CD4-positive, alpha-beta T cell treated with Interleukin-15 for 4 hours (primary cell): ENCODE measurements at regions not wholly inside any gene's neighbourhood (a gene's known extent, or its start where the extent isn't known, plus 50 kb on each side); places are given as distances from the start of the nearest gene placed in this dataset.

Experiments used
- DNase-seq: peaks from one replicate; pipeline ENCODE4 v3.0.0-alpha.2; 2020; ENCODE audit warnings: low spot score

DNA sequence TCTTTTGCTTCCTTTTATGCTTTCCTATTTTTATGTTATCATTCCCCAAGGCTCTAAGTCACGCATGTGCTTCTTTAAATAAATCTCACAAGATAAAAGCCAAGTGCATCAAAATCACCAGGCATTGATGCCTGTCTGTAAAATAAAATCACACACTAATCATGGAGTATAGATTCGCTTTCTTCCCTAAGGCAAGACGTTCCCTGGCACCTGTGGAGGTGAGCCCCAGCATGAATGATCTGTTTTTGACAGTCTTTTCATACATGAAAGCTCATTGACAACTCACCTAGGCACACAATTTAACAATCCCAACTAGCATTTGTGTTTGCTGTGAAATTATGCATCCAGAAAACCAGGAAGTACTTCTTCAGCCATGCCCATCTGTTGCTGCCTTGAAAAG is 146.9 kb upstream of the DMAC1 start:
- DNase-seq = no peak

DNA sequence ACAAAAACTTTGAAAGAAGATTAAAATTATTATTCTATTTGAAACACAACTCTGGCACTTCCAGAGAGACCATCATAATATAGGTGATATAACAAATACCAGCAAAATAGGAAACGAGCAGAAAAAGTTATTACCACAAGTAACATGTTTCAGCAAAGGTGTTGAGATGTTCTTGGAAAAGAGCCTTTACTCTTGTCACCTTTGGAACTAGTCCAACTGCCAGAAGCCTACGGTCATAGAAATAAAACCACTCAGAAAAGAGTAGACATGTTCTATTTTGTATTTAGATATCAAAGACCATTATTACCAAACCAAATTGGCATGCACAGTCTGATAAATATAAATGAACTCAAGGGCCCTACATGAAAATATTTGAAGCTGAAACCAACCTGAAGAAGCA is 145.0 kb upstream of the DMAC1 start:
- DNase-seq = no peak

DNA sequence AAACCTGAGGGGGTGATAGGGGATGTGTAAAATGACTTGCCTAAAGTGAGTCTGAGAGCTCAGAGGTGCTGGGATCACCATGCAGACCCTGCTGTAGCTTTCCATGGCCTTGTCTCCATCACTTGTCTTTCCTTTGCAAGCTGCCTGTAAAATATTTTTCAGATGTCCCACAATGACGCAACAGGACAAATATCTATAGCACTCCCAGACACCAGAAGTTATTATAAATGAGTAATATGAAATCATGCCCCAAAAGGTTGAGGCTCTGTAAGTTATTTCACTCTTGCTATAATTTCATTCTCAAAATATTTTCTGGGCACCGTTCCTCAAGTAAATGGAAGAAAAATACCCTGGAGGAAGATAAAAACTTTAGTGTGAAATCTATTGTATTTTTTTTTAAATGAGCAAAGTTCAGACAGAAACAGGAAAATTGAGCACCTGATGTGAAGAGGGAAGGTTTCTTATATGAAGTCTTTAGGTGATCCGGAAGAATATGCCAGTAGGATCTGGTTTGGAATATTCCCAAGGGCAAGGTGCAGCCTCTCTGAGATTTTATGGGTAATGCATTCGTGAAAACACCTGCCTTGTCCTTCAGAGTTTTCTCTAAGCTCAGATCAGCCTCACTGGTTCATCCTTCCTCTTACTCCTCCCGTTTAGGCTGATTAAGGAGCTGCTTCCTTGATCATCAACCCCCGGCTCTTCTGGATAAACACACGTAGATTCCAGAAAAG is 138.3 kb upstream of the DMAC1 start:
- DNase-seq = no peak

DNA sequence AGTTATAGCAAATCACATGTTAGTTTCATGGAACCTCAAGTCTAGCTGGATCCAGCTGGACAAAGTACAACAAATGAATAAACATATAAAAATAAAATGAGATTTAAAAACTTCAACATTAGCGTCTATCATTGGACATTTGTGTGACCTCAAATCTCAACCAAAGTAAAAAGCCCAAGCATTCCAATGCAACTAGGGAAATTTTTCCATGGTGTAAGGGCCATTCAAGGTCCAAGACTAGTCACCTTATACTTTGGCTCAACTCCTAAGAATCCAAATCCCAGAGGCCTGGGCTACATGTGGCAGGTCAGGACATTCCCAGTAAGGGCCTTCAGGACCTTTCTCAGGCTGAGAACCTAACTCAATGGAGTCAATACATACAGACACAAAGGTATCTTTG is 137.4 kb upstream of the DMAC1 start:
- no peak for DNase-seq

DNA sequence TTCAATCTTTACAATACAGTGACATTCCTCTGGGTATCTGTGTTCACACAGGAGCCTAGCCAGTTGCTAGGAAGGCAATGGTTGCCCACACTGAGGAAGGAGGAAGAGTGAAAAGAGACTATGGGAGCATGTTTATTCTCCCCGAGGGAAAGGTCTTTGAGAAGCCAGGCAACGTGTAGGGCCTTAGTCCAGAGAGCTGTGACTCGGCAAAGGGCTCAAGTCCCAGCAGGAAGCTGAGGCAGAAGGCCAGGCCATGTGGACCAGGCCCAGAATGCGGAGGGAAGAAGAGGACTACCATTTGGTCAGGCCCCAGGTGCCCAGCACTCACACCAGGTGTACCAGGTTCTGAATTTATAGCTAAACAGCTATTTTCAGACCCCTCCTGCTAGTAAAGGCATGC is 136.6 kb upstream of the DMAC1 start:
- DNase-seq = no peak

DNA sequence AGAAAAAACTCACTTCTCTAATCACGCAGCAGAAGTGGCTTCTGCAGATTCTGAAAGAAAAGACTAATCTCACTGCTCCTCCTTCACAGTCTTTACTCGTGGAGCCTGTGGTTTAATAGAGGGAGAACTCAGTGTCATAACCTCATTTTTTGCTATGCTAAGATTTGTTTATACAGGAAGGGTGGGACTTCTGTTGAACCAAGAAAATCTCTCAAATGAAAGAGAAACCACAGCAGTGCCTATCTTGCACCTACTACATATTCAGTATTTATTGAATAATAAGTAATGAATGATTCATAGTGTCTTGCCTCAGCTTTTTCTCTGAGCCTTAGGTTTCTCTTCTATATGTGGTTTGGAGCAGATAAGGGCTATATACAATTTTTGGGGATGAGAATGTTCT is 136.1 kb upstream of the DMAC1 start:
- peak; percentile 60 for DNase-seq

DNA sequence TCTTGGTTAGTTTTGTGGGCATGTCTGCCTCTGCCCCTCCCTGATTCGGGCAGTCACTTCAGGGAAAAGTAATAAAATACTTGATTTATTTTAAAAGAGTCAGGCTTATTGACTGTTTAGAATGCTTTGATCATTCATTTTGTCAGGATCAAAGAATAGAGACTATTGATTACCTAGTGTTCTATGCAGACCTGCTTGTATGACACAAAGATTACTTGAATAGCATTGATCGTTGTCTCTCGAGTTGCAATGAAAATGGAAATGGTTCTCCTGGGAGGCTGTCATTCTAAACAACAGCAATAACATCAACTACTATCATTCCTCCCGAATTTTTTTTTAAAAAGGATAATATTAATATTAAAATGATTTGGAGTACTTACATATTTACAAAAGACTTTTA is 133.2 kb upstream of the DMAC1 start:
- no peak for DNase-seq

DNA sequence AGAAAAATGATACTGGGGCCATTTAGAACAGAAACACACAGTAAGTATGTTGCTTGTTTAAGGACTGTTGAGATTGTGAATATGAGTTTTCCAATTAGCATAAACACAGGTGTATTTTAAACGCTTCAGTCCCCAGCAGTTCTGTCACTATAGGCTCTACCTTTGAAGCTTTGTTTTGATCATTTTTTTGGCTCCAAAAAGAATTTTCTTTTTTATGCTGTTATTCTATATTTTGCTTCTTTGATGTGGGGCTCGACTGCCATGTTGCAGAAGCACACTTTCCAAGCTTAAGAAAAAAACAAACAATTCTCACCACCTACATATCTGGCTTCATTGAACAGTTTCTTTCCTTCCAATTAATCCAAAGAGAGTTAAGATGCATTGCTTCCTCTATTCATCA is 131.0 kb upstream of the DMAC1 start:
- no peak for DNase-seq

DNA sequence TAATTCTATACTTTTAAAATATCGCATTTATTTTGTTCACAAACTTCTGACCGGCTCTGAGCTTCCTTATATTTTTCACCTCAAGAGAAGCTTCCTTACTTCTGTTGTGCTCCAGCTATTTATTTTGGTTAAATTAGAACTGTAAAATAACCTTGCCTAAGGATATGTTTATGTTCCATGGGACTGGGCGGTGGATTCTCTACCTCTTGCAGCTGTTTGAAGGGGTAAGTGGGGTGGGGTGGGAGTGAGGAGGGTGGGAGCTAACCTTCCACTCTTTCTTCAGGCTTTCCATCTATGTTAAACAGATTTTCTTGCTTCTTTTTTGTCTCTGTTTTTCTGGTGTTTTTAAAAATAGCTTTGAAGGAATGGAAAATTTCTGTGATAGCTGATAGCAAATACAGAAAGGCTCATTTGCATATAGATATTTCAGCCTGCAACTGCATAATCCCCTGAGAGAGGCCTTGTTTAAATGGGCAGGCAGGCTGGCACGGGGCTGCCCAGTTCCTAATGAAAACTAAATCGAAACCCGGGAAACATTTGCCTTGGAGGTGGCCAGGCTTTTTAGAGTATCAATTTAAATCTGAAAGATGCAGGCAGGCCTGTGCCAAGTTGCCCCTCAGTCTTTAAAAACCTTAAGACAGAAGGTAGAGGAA is 122.1 kb upstream of the DMAC1 start:
- no peak for DNase-seq

DNA sequence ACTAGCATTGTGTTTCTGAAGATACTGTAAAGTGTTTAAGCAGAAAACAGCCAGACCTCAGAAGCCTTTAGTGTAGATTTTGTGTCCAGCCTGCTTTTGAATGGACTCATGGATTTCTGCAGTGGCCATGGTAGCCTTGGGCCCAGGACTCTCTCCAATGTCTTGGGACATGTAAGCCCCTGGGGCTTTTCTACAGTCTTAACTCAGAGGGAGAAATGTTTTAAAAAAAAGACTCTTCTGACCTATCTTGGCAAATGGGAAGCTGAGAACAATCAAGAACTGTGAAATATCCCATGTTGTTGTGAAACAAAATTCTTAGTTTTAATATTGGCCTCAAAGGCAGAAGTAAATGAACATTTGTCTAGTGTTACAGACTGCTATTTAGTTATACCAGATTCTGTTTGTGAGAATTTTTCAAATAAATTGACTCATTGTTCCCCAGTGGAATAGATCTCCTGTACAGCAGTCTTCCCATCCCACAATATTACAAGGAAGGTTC is 112.5 kb upstream of the DMAC1 start:
- no peak for DNase-seq

DNA sequence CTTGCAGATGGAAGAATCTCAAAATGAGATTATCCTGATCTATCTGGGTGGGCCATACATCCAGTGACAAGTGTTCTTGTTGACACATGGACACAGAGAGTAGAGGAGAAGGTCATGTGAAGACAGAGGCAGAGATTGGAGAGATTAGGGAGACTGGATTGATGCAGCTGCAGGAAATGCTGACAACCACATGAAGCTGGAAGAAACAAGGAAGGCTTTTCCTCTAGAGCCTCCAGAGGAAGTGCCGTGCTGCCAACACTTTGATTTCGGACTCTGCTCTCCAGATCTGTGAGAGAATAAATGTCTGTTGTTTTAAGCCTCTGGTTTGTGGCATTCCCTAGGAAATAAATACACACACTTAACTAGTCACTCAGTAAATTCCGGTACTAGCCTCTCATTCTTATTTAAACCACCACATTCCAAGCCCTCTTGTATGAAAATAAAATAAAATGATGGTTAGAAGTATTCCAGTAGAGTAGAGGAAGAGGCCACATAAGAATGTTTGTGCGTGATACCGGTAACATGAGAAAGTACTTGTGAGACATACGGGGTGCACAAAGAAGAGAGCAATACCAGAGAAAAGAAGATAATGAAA is 110.9 kb upstream of the DMAC1 start:
- DNase-seq = no peak

DNA sequence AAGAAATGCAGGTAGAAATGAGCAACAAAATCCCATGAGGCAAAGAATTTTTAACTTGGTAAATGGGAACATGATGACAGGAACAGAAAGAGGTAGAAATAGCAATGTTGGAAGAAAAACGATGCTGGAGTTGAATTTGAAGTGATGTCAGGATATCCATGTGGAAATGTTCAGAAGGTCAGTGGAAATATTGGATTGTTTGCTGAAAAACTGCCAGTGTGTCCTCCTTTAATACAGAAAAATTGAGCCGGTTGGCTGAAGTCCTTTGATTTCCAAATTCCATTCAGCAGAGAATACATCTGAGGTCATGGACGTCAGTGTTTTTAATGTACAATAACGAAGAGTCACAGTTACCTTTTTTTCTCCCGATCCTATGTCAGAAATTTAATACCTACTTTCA is 110.0 kb upstream of the DMAC1 start:
- no peak for DNase-seq

DNA sequence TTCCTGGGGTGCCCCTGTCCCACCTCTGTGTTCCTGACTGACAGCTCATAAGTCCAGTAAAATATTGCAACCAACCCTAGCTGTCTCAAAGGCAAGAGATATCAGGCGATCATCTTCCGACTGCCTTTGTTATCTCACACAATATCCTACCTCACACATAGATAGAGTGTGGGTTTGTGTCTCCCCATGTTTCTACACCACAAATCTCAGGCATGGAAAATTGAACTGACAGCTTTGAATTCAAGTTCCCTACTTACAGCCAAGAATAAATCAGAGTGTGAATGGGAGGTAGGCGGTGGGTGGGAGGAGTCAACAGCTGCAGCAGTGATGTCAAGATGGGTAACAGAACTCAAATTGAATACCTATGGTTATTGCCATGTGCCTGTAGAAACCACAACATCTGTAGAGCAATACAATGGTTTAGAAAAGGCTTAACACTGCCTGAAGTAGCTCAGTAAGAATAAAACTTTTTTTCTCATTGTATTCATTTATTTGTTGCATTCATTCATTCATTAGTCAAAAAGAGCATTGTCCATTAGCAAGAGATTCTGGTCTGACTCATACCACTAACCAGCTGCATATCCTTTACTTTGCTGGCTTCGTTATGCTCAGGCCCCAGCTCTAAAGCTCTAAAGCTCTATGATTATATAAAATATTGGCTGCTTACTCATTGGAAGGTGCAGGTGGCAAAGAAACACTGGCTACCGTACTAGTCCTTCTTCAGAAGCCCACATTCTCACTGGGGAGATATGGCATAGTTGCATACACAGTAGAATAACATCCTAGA is 108.2 kb upstream of the DMAC1 start:
- no peak for DNase-seq

DNA sequence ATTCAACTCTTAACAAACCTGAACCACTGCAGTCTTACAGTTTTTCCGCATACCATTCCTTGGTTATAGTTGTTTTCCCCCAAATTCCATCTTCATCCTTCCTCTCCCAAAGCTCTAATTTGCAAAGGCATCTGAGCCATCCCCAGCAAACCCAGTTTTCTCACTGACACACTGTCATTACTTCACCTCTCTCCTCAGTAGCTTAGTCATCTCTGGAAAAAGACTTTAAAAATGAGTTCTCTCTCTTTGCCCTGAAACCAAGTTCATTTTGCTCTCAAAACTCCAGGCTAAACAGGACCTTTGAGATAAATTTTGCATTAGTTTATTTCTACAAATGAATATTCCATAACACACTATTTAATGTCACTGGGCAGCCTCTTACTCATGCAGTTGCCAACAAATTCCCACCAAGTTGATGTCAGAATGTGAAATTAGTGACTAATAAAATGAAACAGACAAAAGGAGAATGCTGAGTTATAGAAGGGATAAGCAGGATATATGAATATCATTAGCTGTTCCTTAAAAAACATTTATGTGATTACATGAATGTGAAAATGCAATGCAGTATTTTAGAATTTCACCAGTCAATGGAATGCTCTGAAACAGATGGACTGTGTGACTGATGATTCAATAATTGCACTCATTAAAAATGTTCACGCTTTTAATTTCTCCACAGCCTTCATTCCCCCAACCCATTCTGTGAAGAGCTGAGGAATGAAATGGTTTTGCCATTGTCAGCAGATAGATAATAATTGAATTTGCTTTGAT is 107.4 kb upstream of the DMAC1 start:
- DNase-seq = no peak

DNA sequence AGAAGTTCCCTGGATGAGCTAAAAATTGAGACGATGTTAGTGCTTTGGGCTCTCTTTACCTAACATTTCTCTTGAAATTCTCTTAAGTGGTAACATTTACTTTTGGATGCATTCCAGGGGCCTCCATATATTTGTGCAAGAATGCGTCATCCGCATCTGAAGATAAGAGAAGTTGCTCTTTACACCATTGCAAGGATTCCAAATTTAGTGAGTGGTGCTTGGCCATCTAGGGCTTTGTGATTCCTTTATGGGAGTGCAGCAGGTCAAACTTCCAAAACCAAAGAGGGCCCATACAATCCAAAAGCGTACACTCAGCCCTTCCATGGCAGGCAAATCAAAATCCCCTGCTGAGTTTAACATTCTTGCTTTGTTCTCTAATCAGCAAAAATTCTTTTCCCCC is 102.0 kb upstream of the DMAC1 start:
- no peak for DNase-seq

DNA sequence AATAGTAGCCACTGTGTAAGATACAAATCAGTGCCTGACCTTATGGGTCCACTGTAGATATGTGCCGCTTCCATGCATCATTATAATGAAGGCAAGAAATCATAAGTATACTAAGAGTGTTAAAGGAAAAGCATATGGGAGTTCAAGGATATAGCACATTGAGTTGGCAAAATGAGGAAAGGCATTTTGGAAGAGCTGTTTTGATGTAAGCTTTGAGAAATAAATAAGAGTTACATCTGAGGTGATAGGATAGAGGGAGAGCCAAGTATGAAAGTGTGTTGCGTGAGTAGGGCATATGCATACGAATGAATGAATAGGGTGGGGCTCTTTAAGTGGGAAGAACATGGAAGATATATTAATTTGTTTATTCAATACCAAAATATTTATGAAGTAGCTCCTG is 101.0 kb upstream of the DMAC1 start:
- DNase-seq = no peak

DNA sequence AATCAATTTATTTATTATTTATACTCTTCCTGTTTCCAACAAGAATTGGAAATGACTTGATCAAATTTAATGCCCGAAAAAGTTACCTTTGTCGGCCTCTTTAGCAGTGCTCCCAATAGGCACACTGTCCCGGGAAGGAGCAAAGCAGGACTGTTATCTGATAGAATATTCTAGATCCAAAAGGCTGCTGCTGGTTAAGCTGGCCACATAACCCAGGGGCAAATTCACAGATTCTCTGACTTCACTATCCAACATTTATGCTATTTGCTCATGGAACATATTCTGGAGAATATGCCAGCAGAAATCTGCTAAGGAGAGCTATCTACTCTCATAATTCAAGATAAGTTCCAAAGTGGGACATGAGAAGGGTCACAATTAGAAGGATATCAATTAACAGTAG is 100.2 kb upstream of the DMAC1 start:
- DNase-seq = no peak

DNA sequence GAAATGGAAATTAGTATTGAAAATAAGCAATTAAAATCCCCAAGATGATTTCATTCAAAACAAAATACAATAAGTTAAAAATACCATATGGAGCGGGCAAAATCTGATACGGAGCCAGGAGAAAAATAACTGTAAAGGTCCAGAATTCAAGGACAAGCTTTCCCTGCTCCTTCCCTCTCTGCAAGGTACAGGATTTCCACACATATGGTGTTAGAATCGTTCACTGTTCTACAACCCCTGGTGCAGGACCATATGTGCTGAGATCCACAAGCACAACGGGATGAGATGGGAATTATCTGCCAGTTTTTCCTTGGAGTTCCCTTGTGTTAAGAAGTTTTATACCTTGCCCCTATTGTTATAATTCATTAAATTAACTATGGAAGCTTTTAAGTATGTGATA is 94.7 kb upstream of the DMAC1 start:
- DNase-seq = no peak

DNA sequence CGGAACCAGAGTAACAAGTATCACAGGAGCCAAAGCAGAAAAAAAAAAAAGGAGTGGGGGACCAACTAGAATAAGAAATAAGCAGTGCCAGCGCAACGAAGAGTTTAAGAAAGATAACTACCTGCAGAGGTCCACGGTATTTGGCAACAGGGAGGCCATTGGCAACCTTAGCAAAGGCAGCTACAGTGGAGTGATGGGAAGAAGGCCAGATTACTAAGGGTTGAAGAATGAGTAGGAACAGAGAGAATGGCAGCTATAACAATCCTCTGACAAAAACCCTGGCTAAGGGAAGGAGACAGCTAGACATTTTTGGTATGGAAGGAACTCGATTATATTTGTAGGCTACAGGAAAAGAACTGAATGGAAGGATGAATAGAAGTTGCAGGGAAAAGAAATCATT is 93.4 kb upstream of the DMAC1 start:
- no peak for DNase-seq

DNA sequence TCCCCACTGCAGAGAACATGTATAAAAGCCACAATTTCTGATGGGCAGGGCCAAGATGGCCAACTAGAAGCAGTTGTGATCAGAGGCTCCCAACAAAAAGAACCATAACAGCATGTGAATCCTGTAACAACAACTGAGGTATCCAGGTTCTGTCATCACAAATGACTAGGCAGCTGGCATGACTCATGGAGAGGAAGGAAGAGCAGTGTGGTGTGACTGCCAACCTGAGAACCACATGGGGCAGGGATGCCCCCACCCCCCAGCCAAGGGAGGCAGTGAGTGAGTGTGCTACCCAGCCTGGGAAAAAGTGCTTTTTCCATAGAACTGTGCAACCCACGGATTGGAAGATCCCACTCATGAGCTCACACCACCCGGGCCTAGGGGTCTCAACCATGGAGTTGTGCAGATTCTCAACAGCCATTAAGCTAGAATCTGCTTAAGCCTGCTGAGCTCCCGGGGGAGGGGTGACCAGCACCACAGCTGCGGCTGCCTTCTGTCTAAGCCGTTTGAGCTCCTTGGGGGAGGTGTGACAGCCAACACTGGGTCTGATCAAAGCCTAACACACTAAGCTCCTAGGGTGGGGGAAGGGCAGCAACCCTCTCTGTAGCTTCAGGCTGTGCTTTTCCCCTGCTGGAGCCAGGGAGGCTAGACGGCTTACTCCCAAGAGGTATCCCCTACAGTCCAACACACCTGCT is 80.1 kb upstream of the DMAC1 start:
- peak; percentile 16 for DNase-seq

DNA sequence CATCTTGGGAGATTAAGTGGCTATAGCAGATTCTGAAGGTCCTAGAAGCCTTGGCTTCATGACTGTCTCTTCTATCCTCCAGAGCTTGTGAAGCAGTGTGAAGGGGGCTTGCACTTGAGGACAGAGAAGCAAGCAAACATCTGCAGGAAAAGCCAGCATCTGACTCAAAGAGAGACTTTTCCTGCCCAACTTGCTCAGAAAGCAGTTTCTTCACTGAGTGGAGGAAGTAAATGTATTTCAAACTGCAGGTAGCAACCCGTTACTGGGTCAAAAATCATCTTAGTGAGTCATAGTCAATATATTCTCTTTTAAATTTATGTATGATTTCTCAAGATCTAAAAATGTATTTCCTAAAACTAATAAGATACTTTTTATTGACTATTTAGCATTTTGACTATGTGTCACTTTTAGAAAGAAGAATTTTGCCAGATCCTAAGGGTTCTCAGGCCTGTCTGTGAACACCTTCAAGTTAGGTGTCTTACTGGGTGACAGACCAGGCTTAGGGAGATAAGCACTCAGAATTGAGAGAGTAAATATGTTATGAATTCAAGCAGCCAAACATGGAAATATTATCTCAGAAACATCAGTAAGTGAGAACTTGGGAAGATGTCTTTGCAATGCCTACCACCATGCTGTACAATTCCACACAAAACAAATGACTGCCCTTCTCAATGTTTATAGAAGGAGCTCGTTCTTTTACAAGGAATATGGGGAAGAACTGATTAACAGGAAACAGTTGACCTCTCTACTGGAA is 72.6 kb upstream of the DMAC1 start:
- DNase-seq = no peak
